ENCODE measurements at regions not wholly inside any gene's neighbourhood (a gene's known extent, or its start where the extent isn't known, plus 50 kb on each side); places are given as distances from the start of the nearest gene placed in this dataset.

DNA sequence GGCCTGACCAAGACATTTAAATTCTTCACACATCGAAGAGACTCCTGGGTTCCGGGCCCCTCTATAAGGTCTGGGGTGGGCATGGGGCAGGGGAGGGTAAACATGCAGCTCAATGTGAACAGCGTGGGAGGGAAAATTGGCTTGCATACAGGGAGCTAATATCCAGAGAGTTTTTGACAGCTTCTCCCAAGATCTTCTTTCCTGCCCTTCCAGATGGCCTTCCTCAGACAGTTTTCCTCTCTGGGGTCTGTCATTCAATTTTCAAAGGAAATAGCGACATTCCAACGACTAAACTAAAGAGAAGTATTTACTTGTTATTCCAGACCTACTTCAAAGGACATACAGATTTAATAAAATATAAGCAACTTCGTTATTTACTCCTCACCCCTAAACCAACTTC is 1030.6 kb downstream of the MCTP2 start:
- TF ChIP-seq POLR2A (IDR thresholded peaks at IDR 0.05; ENCODE audit: low read depth, low read length) (no peak), POLR2AphosphoS5 (IDR thresholded peaks at IDR 0.05; ENCODE audit: low read depth, low read length) (no peak), TAF1 (IDR thresholded peaks at IDR 0.05; ENCODE audit: low read depth, low read length) (no peak), SPI1 (IDR thresholded peaks at IDR 0.05; ENCODE audit: low read depth, low read length) (no peak), PAX5 (IDR thresholded peaks at IDR 0.05; ENCODE audit: insufficient read depth, low read length, severe bottlenecking) (no peak), POU2F2 (IDR thresholded peaks at IDR 0.05; ENCODE audit: low read depth, low read length) (no peak)

Measured in GM12891 (cell line).